ENCODE measurements at regions not wholly inside any gene's neighbourhood (a gene's known extent, or its start where the extent isn't known, plus 50 kb on each side); places are given as distances from the start of the nearest gene placed in this dataset.

GRCh38 chr1:55718758-55719671, 503.9 kb upstream of the USP24 start:
- intact Hi-C loops (cut with DNase I) = no loop called here
- DNase-seq (ENCODE audit: low spot score) = no peak

GRCh38 chr1:55717111-55717510, 501.9 kb upstream of the USP24 start:
- intact Hi-C loops (cut with DNase I) = no loop called here

GRCh38 chr1:55716610-55717009, 501.4 kb upstream of the USP24 start:
- no peak for DNase-seq (ENCODE audit: low spot score)
- intact Hi-C loops (cut with DNase I) = no loop called here

More at GRCh38 chr1:55717111-55717510, 501.9 kb upstream of the USP24 start:
- DNase-seq (ENCODE audit: low spot score) = no peak

- intact Hi-C loops (cut with DNase I) = no loop called here
- no peak for DNase-seq (ENCODE audit: low spot score)
Measured at GRCh38 chr1:55716151-55716550, 501.0 kb upstream of the USP24 start.

GRCh38 chr1:55714230-55714629, 499.1 kb upstream of the USP24 start:
- DNase-seq (ENCODE audit: low spot score) = no peak
- intact Hi-C loops (cut with DNase I) = no loop called here

GRCh38 chr1:55713516-55713915, 498.4 kb upstream of the USP24 start:
- no peak for DNase-seq (ENCODE audit: low spot score)
- intact Hi-C loops (cut with DNase I) = no loop called here

- intact Hi-C loops (cut with DNase I) = no loop called here
- DNase-seq (ENCODE audit: low spot score) = no peak
Measured at GRCh38 chr1:55712148-55712547, 497.0 kb upstream of the USP24 start.

GRCh38 chr1:55708781-55709180, 493.6 kb upstream of the USP24 start:
- no peak for DNase-seq (ENCODE audit: low spot score)
- intact Hi-C loops (cut with DNase I) = no loop called here

GRCh38 chr1:55707846-55708245, 492.7 kb upstream of the USP24 start:
- DNase-seq (ENCODE audit: low spot score) = no peak
- intact Hi-C loops (cut with DNase I) = no loop called here

- intact Hi-C loops (cut with DNase I) = no loop called here
- no peak for DNase-seq (ENCODE audit: low spot score)
Measured at GRCh38 chr1:55707196-55707595, 492.0 kb upstream of the USP24 start.

- DNase-seq (ENCODE audit: low spot score) = no peak
- intact Hi-C loops (cut with DNase I) = no loop called here
Measured at GRCh38 chr1:55706397-55706796, 491.2 kb upstream of the USP24 start.

- intact Hi-C loops (cut with DNase I) = no loop called here
Measured at GRCh38 chr1:55703726-55704363, 488.7 kb upstream of the USP24 start.

GRCh38 chr1:55702064-55702463, 486.9 kb upstream of the USP24 start:
- intact Hi-C loops (cut with DNase I) = no loop called here
- no peak for DNase-seq (ENCODE audit: low spot score)

More at GRCh38 chr1:55703726-55704363, 488.7 kb upstream of the USP24 start:
- DNase-seq (ENCODE audit: low spot score) = no peak

- no peak for DNase-seq (ENCODE audit: low spot score)
- intact Hi-C loops (cut with DNase I) = no loop called here
Measured at GRCh38 chr1:55700359-55701130, 485.4 kb upstream of the USP24 start.

GRCh38 chr1:55699228-55699627, 484.1 kb upstream of the USP24 start:
- DNase-seq (ENCODE audit: low spot score) = no peak
- intact Hi-C loops (cut with DNase I) = no loop called here

GRCh38 chr1:55697997-55698535, 482.9 kb upstream of the USP24 start:
- no peak for DNase-seq (ENCODE audit: low spot score)
- intact Hi-C loops (cut with DNase I) = no loop called here

- DNase-seq (ENCODE audit: low spot score) = no peak
- intact Hi-C loops (cut with DNase I) = no loop called here
Measured at GRCh38 chr1:55696891-55697290, 481.7 kb upstream of the USP24 start.

GRCh38 chr1:55696181-55696754, 481.1 kb upstream of the USP24 start:
- no peak for DNase-seq (ENCODE audit: low spot score)
- intact Hi-C loops (cut with DNase I) = no loop called here

GRCh38 chr1:55695552-55695951, 480.4 kb upstream of the USP24 start:
- intact Hi-C loops (cut with DNase I) = no loop called here
- no peak for DNase-seq (ENCODE audit: low spot score)

- no peak for DNase-seq (ENCODE audit: low spot score)
- intact Hi-C loops (cut with DNase I) = no loop called here
Measured at GRCh38 chr1:55695151-55695550, 480.0 kb upstream of the USP24 start.

Measured in cardiac septum (tissue), 1 donor.